Anterior cingulate cortex (tissue), 58 donors: ENCODE measurements at regions not wholly inside any gene's neighbourhood (a gene's known extent, or its start where the extent isn't known, plus 50 kb on each side); places are given as distances from the start of the nearest gene placed in this dataset.

Experiments
- DNase-seq, 58 donors: peaks; one replicate each; lab custom pipeline; 2025; lab: John Stamatoyannopoulos, UW

- DNase-seq: no peak
These were observed 110.7 kb upstream of the ADRA2C start for GRCh38 chr4:3655485-3655884.

- no peak for DNase-seq
These were observed 112.0 kb upstream of the ADRA2C start for GRCh38 chr4:3654036-3654807.

- DNase-seq: no peak
These were observed 113.6 kb upstream of the ADRA2C start for GRCh38 chr4:3652586-3652985.

GRCh38 chr4:3651267-3651845 lies 114.8 kb upstream of the ADRA2C start:
- no peak for DNase-seq

- peak in 1 of 58 donors; percentile 35 for DNase-seq
These were observed 116.7 kb upstream of the ADRA2C start for GRCh38 chr4:3649491-3649890.

GRCh38 chr4:3648731-3649130 lies 116.5 kb upstream of the LRPAP1 start:
- no peak for DNase-seq

- no peak for DNase-seq
These were observed 116.0 kb upstream of the LRPAP1 start for GRCh38 chr4:3648195-3648594.

GRCh38 chr4:3647421-3647820 lies 115.2 kb upstream of the LRPAP1 start:
- peak in 2 of 58 donors; percentile 10 to 35 for DNase-seq

GRCh38 chr4:3645711-3646679 lies 113.8 kb upstream of the LRPAP1 start:
- DNase-seq: no peak

GRCh38 chr4:3644849-3645627 lies 112.8 kb upstream of the LRPAP1 start:
- DNase-seq: peak in 25 of 58 donors; percentile 6 to 54 (median 28)

GRCh38 chr4:3643518-3644433 lies 111.6 kb upstream of the LRPAP1 start:
- no peak for DNase-seq

- DNase-seq: no peak
These were observed 110.7 kb upstream of the LRPAP1 start for GRCh38 chr4:3642806-3643517.

GRCh38 chr4:3642056-3642630 lies 109.9 kb upstream of the LRPAP1 start:
- DNase-seq: no peak

- no peak for DNase-seq
These were observed 109.3 kb upstream of the LRPAP1 start for GRCh38 chr4:3641501-3641900.

- no peak for DNase-seq
These were observed 108.4 kb upstream of the LRPAP1 start for GRCh38 chr4:3640587-3640962.

- DNase-seq: no peak
These were observed 107.7 kb upstream of the LRPAP1 start for GRCh38 chr4:3639613-3640586.
